ENCODE measurements at regions not wholly inside any gene's neighbourhood (a gene's known extent, or its start where the extent isn't known, plus 50 kb on each side); places are given as distances from the start of the nearest gene placed in this dataset.

DNA sequence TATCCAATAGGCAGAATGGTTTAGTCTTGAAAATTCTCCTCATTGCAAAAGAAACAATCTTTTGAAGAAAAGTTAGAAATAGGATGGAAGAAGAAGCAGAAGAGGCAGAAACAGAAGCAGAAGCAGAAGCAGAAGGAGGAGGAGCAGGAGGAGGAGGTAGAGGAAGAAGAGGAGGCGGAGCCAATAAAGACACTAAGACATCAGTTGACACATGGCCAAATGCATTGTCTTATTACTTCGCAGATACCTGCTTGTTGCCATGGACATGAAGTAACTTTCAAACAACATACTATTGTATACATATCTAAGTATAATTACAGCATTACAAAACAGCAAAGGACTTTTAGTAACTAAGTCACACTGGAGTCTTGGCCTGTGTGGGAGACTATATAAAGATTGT lies 606.3 kb downstream of the METTL4 start:
- no peak overlapping the region for H2BK120ac ChIP-seq (ENCODE audit: low read depth, low read length)
- H3K4me3 ChIP-seq (ENCODE audit: insufficient read depth in 1 of 2, low read depth in 1 of 2, low read length in 2 of 2): no peak overlapping the region
- no peak overlapping the region for H4K91ac ChIP-seq (ENCODE audit: low read length)
- no peak overlapping the region for H3K4ac ChIP-seq (ENCODE audit: low read depth in 1 of 2, low read length in 2 of 2)
- H2BK15ac ChIP-seq (ENCODE audit: low read depth, poor library complexity, severe bottlenecking): no peak overlapping the region
- H3K14ac ChIP-seq (ENCODE audit: low read length in 2 of 2): no peak overlapping the region
- no peak for DNase-seq
- no peaks in the 10 kb centered on the region for H3K4me1 ChIP-seq (ENCODE audit: control insufficient read depth, insufficient read depth, low read depth, low read length)
- H3K23ac ChIP-seq (ENCODE audit: low read length in 2 of 2): no peak overlapping the region
- H2BK5ac ChIP-seq (ENCODE audit: low read depth, low read length, poor library complexity, severe bottlenecking): no peak overlapping the region
- H3K9ac ChIP-seq (ENCODE audit: low read length): no peak overlapping the region
- H3K79me1 ChIP-seq (replicated peaks; ENCODE audit: low read length, poor library complexity, severe bottlenecking): no peaks in the 10 kb centered on the region
- no peak overlapping the region for H4K8ac ChIP-seq (ENCODE audit: low read length)
- no CpG with 5 or more reads among the region's 2 CpGs for whole genome bisulfite sequencing
- H2AK5ac ChIP-seq (ENCODE audit: low read length, severe bottlenecking): no peak overlapping the region
- no peak overlapping the region for H3K4me2 ChIP-seq (ENCODE audit: low read length, poor library complexity, severe bottlenecking)
- H3K27me3 ChIP-seq (ENCODE audit: control insufficient read depth in 1 of 2, insufficient read depth in 1 of 2, low read length in 2 of 2): no peaks in the 10 kb centered on the region
- no peaks in the 10 kb centered on the region for H3K36me3 ChIP-seq (ENCODE audit: control insufficient read depth in 1 of 2, insufficient read depth in 2 of 2, low read depth in 1 of 2, low read length in 2 of 2)
- H2AFZ ChIP-seq (ENCODE audit: low read depth, low read length): no peak overlapping the region
- H2BK12ac ChIP-seq (ENCODE audit: low read length in 2 of 2): no peak overlapping the region
- H3K18ac ChIP-seq (ENCODE audit: low read depth in 1 of 2, low read length in 2 of 2): no peak overlapping the region
- H3K27ac ChIP-seq (ENCODE audit: low read length, poor library complexity, severe bottlenecking): no peak overlapping the region
- no peaks in the 10 kb centered on the region for H3K9me3 ChIP-seq (ENCODE audit: control insufficient read depth, low read length)

DNA sequence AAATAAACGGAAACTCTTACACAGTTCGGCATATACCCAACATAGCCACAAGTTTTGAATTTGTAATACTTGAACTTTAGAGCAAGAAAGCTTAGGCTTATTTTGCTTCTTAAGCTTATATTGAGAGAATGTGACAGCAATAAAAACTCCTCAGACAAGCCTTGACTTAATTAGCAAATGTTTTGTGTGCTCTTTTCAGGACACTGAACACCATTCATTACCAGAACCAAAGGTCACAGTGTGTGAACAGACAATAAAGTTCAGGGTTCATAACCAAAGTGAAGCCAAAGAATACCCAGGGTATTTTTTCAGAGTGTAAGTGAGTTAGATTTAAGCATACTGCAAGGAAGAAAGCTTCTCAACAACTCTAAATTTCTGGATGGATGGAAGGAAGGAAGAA lies 605.8 kb downstream of the METTL4 start:
- H2AK5ac ChIP-seq (ENCODE audit: low read length, severe bottlenecking): no peak overlapping the region
- no peak overlapping the region for H3K4ac ChIP-seq (ENCODE audit: low read depth in 1 of 2, low read length in 2 of 2)
- WGBS: no CpG with 5 or more reads among the region's 2 CpGs
- H2BK5ac ChIP-seq (ENCODE audit: low read depth, low read length, poor library complexity, severe bottlenecking): no peak overlapping the region
- H3K23ac ChIP-seq (ENCODE audit: low read length in 2 of 2): no peak overlapping the region
- no peaks in the 10 kb centered on the region for H3K27me3 ChIP-seq (ENCODE audit: control insufficient read depth in 1 of 2, insufficient read depth in 1 of 2, low read length in 2 of 2)
- no peak overlapping the region for H3K14ac ChIP-seq (ENCODE audit: low read length in 2 of 2)
- no peak overlapping the region for H3K4me2 ChIP-seq (ENCODE audit: low read length, poor library complexity, severe bottlenecking)
- no peak overlapping the region for H2AFZ ChIP-seq (ENCODE audit: low read depth, low read length)
- H3K4me1 ChIP-seq (ENCODE audit: control insufficient read depth, insufficient read depth, low read depth, low read length): no peaks in the 10 kb centered on the region
- H3K79me1 ChIP-seq (replicated peaks; ENCODE audit: low read length, poor library complexity, severe bottlenecking): no peaks in the 10 kb centered on the region
- no peak overlapping the region for H2BK120ac ChIP-seq (ENCODE audit: low read depth, low read length)
- H2BK15ac ChIP-seq (ENCODE audit: low read depth, poor library complexity, severe bottlenecking): no peak overlapping the region
- no peak overlapping the region for H3K18ac ChIP-seq (ENCODE audit: low read depth in 1 of 2, low read length in 2 of 2)
- no peak for DNase-seq
- H3K36me3 ChIP-seq (ENCODE audit: control insufficient read depth in 1 of 2, insufficient read depth in 2 of 2, low read depth in 1 of 2, low read length in 2 of 2): no peaks in the 10 kb centered on the region
- H3K27ac ChIP-seq (ENCODE audit: low read length, poor library complexity, severe bottlenecking): no peak overlapping the region
- no peak overlapping the region for H3K9ac ChIP-seq (ENCODE audit: low read length)
- H2BK12ac ChIP-seq (ENCODE audit: low read length in 2 of 2): no peak overlapping the region
- no peak overlapping the region for H4K91ac ChIP-seq (ENCODE audit: low read length)
- no peaks in the 10 kb centered on the region for H3K9me3 ChIP-seq (ENCODE audit: control insufficient read depth, low read length)
- H4K8ac ChIP-seq (ENCODE audit: low read length): no peak overlapping the region
- no peak overlapping the region for H3K4me3 ChIP-seq (ENCODE audit: insufficient read depth in 1 of 2, low read depth in 1 of 2, low read length in 2 of 2)

DNA sequence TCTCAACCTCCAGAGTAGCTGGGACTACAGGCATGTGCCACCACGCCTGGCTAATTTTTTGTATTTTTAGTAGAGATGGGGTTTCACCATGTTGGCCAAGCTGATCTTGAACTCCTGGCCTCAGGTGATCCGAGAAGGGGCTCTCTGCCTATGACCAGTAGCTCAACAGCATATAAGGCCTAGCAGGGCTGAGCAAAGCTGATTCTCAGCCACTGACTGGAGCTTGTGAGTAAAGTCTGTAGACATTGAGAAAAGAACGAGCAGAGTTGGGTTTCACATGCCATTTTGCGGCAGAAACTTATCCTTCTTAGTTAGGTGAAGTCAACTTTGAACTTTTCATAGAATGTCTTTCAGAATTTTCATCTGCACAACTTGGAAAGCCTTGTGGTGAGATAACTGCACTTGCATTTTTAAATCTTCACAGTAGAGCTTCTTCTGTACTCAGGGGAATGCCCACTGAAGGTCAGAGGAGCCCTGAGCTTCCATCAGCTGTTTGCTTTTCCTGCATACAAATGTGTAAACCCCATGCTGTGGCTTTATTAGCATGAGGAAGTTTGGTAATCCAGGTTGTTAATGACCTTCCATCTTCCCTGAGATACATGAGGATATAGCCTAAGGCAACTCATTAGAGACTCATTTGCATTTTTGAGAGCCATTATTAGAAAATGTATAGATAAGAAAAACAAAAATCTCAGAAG lies 602.4 kb downstream of the METTL4 start:
- Histone ChIP-seq H3K14ac (ENCODE audit: low read length in 2 of 2) (no peak overlapping the region), H4K8ac (ENCODE audit: low read length) (no peak overlapping the region), H3K9me3 (ENCODE audit: control insufficient read depth, low read length) (peaks cover 3% of the 10 kb centered on the region), H2BK15ac (ENCODE audit: low read depth, poor library complexity, severe bottlenecking) (no peak overlapping the region), H3K18ac (ENCODE audit: low read depth in 1 of 2, low read length in 2 of 2) (no peak overlapping the region), H2BK12ac (ENCODE audit: low read length in 2 of 2) (no peak overlapping the region), H2BK5ac (ENCODE audit: low read depth, low read length, poor library complexity, severe bottlenecking) (no peak overlapping the region), H3K9ac (ENCODE audit: low read length) (no peak overlapping the region), H4K91ac (ENCODE audit: low read length) (no peak overlapping the region), H3K4me2 (ENCODE audit: low read length, poor library complexity, severe bottlenecking) (no peak overlapping the region), H3K23ac (ENCODE audit: low read length in 2 of 2) (no peak overlapping the region), H3K27me3 (ENCODE audit: control insufficient read depth in 1 of 2, insufficient read depth in 1 of 2, low read length in 2 of 2) (no peaks in the 10 kb centered on the region), H2AK5ac (ENCODE audit: low read length, severe bottlenecking) (no peak overlapping the region), H3K4me3 (ENCODE audit: insufficient read depth in 1 of 2, low read depth in 1 of 2, low read length in 2 of 2) (no peak overlapping the region), H3K36me3 (ENCODE audit: control insufficient read depth in 1 of 2, insufficient read depth in 2 of 2, low read depth in 1 of 2, low read length in 2 of 2) (no peaks in the 10 kb centered on the region), H2AFZ (ENCODE audit: low read depth, low read length) (no peak overlapping the region), H3K4me1 (ENCODE audit: control insufficient read depth, insufficient read depth, low read depth, low read length) (no peaks in the 10 kb centered on the region), H3K27ac (ENCODE audit: low read length, poor library complexity, severe bottlenecking) (no peak overlapping the region), H3K4ac (ENCODE audit: low read depth in 1 of 2, low read length in 2 of 2) (no peak overlapping the region), H3K79me1 (replicated peaks; ENCODE audit: low read length, poor library complexity, severe bottlenecking) (no peaks in the 10 kb centered on the region), H2BK120ac (ENCODE audit: low read depth, low read length) (no peak overlapping the region)
- 59% methylated on average over 3 of the region's 4 CpGs for WGBS
- no peak for DNase-seq

DNA sequence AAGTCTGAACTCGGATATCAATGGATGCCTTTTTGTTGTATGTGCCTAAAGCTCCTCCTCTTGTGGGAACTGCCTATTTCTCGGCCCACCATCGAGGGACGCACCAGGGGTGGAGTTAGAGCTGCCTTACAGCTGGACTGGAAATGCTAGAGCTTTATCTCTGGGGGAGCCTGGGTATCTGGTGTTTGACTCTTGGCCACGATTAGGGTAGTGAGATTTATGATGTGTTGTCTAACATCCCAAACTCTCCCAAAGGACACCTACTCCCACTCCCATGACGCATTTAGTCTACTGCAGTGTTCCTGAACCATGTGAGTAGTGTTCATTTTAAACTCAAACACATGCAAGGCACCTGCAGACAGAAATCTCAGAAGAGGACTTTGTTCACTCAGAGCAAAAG lies 594.8 kb downstream of the METTL4 start:
- no peak overlapping the region for H3K27ac ChIP-seq (ENCODE audit: low read length, poor library complexity, severe bottlenecking)
- no peaks in the 10 kb centered on the region for H3K4me1 ChIP-seq (ENCODE audit: control insufficient read depth, insufficient read depth, low read depth, low read length)
- no peak for DNase-seq
- H2BK120ac ChIP-seq (ENCODE audit: low read depth, low read length): no peak overlapping the region
- H2BK15ac ChIP-seq (ENCODE audit: low read depth, poor library complexity, severe bottlenecking): no peak overlapping the region
- 59% methylated on average over 4 of the region's 6 CpGs for WGBS
- H2AK5ac ChIP-seq (ENCODE audit: low read length, severe bottlenecking): no peak overlapping the region
- no peak overlapping the region for H4K91ac ChIP-seq (ENCODE audit: low read length)
- no peak overlapping the region for H2BK12ac ChIP-seq (ENCODE audit: low read length in 2 of 2)
- no peak overlapping the region for H3K4me2 ChIP-seq (ENCODE audit: low read length, poor library complexity, severe bottlenecking)
- no peak overlapping the region for H3K14ac ChIP-seq (ENCODE audit: low read length in 2 of 2)
- no peak overlapping the region for H3K4me3 ChIP-seq (ENCODE audit: insufficient read depth in 1 of 2, low read depth in 1 of 2, low read length in 2 of 2)
- H2AFZ ChIP-seq (ENCODE audit: low read depth, low read length): no peak overlapping the region
- H3K9ac ChIP-seq (ENCODE audit: low read length): no peak overlapping the region
- no peak overlapping the region for H4K8ac ChIP-seq (ENCODE audit: low read length)
- no peaks in the 10 kb centered on the region for H3K79me1 ChIP-seq (replicated peaks; ENCODE audit: low read length, poor library complexity, severe bottlenecking)
- H3K23ac ChIP-seq (ENCODE audit: low read length in 2 of 2): no peak overlapping the region
- peaks cover 18% of the 10 kb centered on the region for H3K9me3 ChIP-seq (ENCODE audit: control insufficient read depth, low read length)
- no peaks in the 10 kb centered on the region for H3K27me3 ChIP-seq (ENCODE audit: control insufficient read depth in 1 of 2, insufficient read depth in 1 of 2, low read length in 2 of 2)
- H2BK5ac ChIP-seq (ENCODE audit: low read depth, low read length, poor library complexity, severe bottlenecking): no peak overlapping the region
- no peaks in the 10 kb centered on the region for H3K36me3 ChIP-seq (ENCODE audit: control insufficient read depth in 1 of 2, insufficient read depth in 2 of 2, low read depth in 1 of 2, low read length in 2 of 2)
- no peak overlapping the region for H3K4ac ChIP-seq (ENCODE audit: low read depth in 1 of 2, low read length in 2 of 2)
- H3K18ac ChIP-seq (ENCODE audit: low read depth in 1 of 2, low read length in 2 of 2): no peak overlapping the region
